Neural cell (in vitro differentiated cells): ENCODE measurements at regions not wholly inside any gene's neighbourhood (a gene's known extent, or its start where the extent isn't known, plus 50 kb on each side); places are given as distances from the start of the nearest gene placed in this dataset.

Source experiments
- H2AFZ ChIP-seq: fragments of 200-600, 300-800 bp; sonication (generic), shearing (Covaris generic); 2 replicates; pipeline ENCODE4 v1.6.0; 2014; ENCODE audit warnings: low read depth, mild to moderate bottlenecking, antibody characterized with exemption, low read length, moderate library complexity
- H3F3A ChIP-seq: fragments of 200-600 bp; shearing (Covaris generic); 2 replicates; pipeline ENCODE4 v1.6.1; 2016; ENCODE audit warnings: mild to moderate bottlenecking, moderate library complexity, mixed read lengths, antibody characterized with exemption, low read length; ENCODE audit not compliant: insufficient read depth, poor library complexity, severe bottlenecking
- H3K27ac ChIP-seq: fragments of 200-600, 300-800 bp; sonication (generic), shearing (Covaris generic); 2 replicates; pipeline ENCODE4 v1.5.1; 2014; ENCODE audit warnings: mild to moderate bottlenecking, low read length, moderate library complexity
- H3K27me3 ChIP-seq: fragments of 300-800, 200-600 bp; sonication (generic), shearing (Covaris generic); 2 replicates; pipeline ENCODE4 v1.6.0; 2014; ENCODE audit warnings: mild to moderate bottlenecking, low read depth, low read length, moderate library complexity; ENCODE audit not compliant: insufficient read depth
- H3K36me3 ChIP-seq: fragments of 300-800, 200-600 bp; sonication (generic), shearing (Covaris generic); 2 replicates; pipeline ENCODE4 v1.5.1; 2014; ENCODE audit warnings: mild to moderate bottlenecking, antibody characterized with exemption, low read length, moderate library complexity; ENCODE audit not compliant: insufficient read depth
- H3K4me2 ChIP-seq: fragments of 300-800, 200-600 bp; sonication (generic), shearing (Covaris generic); 2 replicates; pipeline ENCODE4 v1.6.0; 2014; ENCODE audit warnings: mild to moderate bottlenecking, low read length
- H3K4me3 ChIP-seq: fragments of 300-800, 200-600 bp; sonication (generic), shearing (Covaris generic); 2 replicates; pipeline ENCODE4 v1.5.1; 2014; ENCODE audit warnings: mild to moderate bottlenecking, low read length, moderate library complexity
- H3K79me2 ChIP-seq: fragments of 200-600 bp; shearing (Covaris generic); replicated peaks from 2 replicates; pipeline ENCODE4 v1.6.0; 2014; ENCODE audit warnings: mild to moderate bottlenecking, low read length, moderate library complexity; ENCODE audit not compliant: insufficient read depth
- H3K9ac ChIP-seq: fragments of 300-800, 200-600 bp; sonication (generic), shearing (Covaris generic); 2 replicates; pipeline ENCODE4 v1.6.1; 2016; ENCODE audit warnings: mild to moderate bottlenecking, low read length, mixed read lengths
- H3K9me2 ChIP-seq: fragments of 200-600 bp; shearing (Covaris generic); 2 replicates; pipeline ENCODE4 v1.6.1; 2016; ENCODE audit warnings: mild to moderate bottlenecking, low read length, mixed read lengths; ENCODE audit not compliant: insufficient read depth
- H3K9me3 ChIP-seq: fragments of 200-600, 300-800 bp; sonication (generic), shearing (Covaris generic); 2 replicates; pipeline ENCODE4 v1.6.1; 2016; ENCODE audit warnings: mild to moderate bottlenecking, mixed run types, low read length, moderate library complexity, mixed read lengths
- H4K20me1 ChIP-seq: fragments of 200-600 bp; shearing (Covaris generic); 2 replicates; pipeline ENCODE4 v1.6.1; 2016; ENCODE audit warnings: mild to moderate bottlenecking, mixed run types; ENCODE audit not compliant: insufficient read depth
- EP300 ChIP-seq: fragments of 450-650 bp; conservative IDR thresholded peaks from 2 replicates; pipeline ENCODE4 v1.6.1; 2014; ENCODE audit warnings: antibody characterized with exemption, mild to moderate bottlenecking, moderate library complexity; ENCODE audit not compliant: poor library complexity, severe bottlenecking
- EZH2 ChIP-seq: fragments of 200-600, 300-800 bp; shearing (Covaris generic), sonication (generic); IDR thresholded peaks from 2 replicates; pipeline ENCODE4 v1.6.1; 2014; ENCODE audit warnings: antibody characterized with exemption, low read length, borderline replicate concordance, mild to moderate bottlenecking; ENCODE audit not compliant: insufficient read depth, poor library complexity, severe bottlenecking
- MXI1 ChIP-seq: fragments of 450-650 bp; conservative IDR thresholded peaks from 2 replicates; pipeline ENCODE4 v1.6.1; 2014; ENCODE audit warnings: antibody characterized with exemption, mild to moderate bottlenecking; ENCODE audit not compliant: poor library complexity, severe bottlenecking
- POLR2AphosphoS5 ChIP-seq: IDR thresholded peaks from 2 replicates; pipeline ENCODE4 v1.6.1; 2012
- RAD21 ChIP-seq: fragments of 450-650 bp; conservative IDR thresholded peaks from 2 replicates; pipeline ENCODE4 v1.6.1; 2014; ENCODE audit warnings: antibody characterized with exemption, mild to moderate bottlenecking, moderate library complexity
- SMC3 ChIP-seq: fragments of 450-650 bp; conservative IDR thresholded peaks from 2 replicates; pipeline ENCODE4 v1.6.1; 2014; ENCODE audit warnings: antibody characterized with exemption, mild to moderate bottlenecking, moderate library complexity; ENCODE audit not compliant: poor library complexity
- TAF1 ChIP-seq: IDR thresholded peaks from 2 replicates; pipeline ENCODE4 v1.6.1; 2012; ENCODE audit warnings: low read depth
- TF ChIP-seq, protein P1 (sequence below): fragments of 450-650 bp; IDR thresholded peaks from 2 replicates; pipeline ENCODE4 v1.5.1; 2014; ENCODE audit warnings: antibody characterized with exemption, mild to moderate bottlenecking, moderate library complexity; ENCODE audit not compliant: poor library complexity, severe bottlenecking
- TF ChIP-seq, protein P2 (sequence below): IDR thresholded peaks from 2 replicates; pipeline ENCODE4 v1.6.1; 2012; ENCODE audit warnings: borderline replicate concordance

DNA sequence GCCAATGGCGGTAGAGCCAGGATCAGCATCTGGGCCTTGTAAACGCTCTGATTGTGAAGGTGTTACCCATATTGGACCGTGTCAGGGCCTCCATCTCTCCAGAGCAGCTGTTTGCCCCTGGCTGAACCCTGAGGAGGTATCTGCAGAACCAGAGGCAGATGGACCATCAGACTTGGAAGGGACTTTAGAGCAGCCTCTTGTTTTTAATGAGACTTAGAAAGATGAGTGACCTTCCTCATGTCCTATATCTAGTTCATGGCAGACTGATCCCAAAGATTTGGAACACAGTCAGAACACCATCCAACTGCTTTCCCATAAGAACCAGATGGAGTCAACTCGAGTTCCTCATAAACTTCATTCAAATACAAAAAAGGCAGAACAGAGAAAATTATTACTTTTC is 135.1 kb upstream of the MSX1 start:
- Histone ChIP-seq H3F3A (no peaks in the 10 kb centered on the region), H3K4me3 (no peak overlapping the region), H3K9ac (no peak overlapping the region), H3K9me3 (peaks cover 5% of the 10 kb centered on the region), H3K36me3 (no peaks in the 10 kb centered on the region), H3K9me2 (no peaks in the 10 kb centered on the region), H3K27me3 (no peaks in the 10 kb centered on the region), H2AFZ (no peak overlapping the region), H3K27ac (no peak overlapping the region), H3K79me2 (no peaks in the 10 kb centered on the region), H4K20me1 (no peaks in the 10 kb centered on the region), H3K4me2 (no peak overlapping the region)
- TF ChIP-seq EP300 (no peak), TAF1 (no peak), EZH2 (no peak), POLR2AphosphoS5 (no peak), RAD21 (no peak), SMC3 (no peak), MXI1 (no peak)
- TF ChIP-seq, protein P1, sequence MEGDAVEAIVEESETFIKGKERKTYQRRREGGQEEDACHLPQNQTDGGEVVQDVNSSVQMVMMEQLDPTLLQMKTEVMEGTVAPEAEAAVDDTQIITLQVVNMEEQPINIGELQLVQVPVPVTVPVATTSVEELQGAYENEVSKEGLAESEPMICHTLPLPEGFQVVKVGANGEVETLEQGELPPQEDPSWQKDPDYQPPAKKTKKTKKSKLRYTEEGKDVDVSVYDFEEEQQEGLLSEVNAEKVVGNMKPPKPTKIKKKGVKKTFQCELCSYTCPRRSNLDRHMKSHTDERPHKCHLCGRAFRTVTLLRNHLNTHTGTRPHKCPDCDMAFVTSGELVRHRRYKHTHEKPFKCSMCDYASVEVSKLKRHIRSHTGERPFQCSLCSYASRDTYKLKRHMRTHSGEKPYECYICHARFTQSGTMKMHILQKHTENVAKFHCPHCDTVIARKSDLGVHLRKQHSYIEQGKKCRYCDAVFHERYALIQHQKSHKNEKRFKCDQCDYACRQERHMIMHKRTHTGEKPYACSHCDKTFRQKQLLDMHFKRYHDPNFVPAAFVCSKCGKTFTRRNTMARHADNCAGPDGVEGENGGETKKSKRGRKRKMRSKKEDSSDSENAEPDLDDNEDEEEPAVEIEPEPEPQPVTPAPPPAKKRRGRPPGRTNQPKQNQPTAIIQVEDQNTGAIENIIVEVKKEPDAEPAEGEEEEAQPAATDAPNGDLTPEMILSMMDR: no peak
- TF ChIP-seq, protein P2, sequence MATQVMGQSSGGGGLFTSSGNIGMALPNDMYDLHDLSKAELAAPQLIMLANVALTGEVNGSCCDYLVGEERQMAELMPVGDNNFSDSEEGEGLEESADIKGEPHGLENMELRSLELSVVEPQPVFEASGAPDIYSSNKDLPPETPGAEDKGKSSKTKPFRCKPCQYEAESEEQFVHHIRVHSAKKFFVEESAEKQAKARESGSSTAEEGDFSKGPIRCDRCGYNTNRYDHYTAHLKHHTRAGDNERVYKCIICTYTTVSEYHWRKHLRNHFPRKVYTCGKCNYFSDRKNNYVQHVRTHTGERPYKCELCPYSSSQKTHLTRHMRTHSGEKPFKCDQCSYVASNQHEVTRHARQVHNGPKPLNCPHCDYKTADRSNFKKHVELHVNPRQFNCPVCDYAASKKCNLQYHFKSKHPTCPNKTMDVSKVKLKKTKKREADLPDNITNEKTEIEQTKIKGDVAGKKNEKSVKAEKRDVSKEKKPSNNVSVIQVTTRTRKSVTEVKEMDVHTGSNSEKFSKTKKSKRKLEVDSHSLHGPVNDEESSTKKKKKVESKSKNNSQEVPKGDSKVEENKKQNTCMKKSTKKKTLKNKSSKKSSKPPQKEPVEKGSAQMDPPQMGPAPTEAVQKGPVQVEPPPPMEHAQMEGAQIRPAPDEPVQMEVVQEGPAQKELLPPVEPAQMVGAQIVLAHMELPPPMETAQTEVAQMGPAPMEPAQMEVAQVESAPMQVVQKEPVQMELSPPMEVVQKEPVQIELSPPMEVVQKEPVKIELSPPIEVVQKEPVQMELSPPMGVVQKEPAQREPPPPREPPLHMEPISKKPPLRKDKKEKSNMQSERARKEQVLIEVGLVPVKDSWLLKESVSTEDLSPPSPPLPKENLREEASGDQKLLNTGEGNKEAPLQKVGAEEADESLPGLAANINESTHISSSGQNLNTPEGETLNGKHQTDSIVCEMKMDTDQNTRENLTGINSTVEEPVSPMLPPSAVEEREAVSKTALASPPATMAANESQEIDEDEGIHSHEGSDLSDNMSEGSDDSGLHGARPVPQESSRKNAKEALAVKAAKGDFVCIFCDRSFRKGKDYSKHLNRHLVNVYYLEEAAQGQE: no peak

DNA sequence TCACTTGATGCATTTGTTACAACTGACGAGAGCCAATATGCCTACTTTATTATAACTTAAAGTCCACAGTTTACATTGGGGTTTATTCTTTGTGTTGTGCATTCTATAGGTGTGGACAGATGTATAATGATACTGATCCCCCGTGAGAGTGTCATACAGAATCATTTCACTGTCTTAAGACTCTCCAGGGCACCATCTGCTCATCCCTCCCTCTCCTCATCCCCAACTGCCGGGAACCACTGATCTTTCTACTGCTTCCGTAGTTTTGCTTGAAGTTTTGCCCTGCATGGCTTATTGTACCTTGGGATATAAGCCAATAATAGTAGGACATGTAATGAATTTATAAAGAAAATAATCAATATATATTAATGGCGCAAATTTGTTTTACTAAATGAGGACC is 137.8 kb upstream of the MSX1 start:
- TF ChIP-seq, protein P1: no peak
- Histone ChIP-seq H3K79me2 (no peaks in the 10 kb centered on the region), H3K27ac (no peak overlapping the region), H3K9me3 (peaks cover 5% of the 10 kb centered on the region), H3K4me2 (no peak overlapping the region), H4K20me1 (no peaks in the 10 kb centered on the region), H3K4me3 (no peak overlapping the region), H3K9me2 (no peaks in the 10 kb centered on the region), H3K36me3 (no peaks in the 10 kb centered on the region), H3K9ac (no peak overlapping the region), H3F3A (no peaks in the 10 kb centered on the region), H3K27me3 (no peaks in the 10 kb centered on the region), H2AFZ (no peak overlapping the region)
